ENCODE measurements at regions not wholly inside any gene's neighbourhood (a gene's known extent, or its start where the extent isn't known, plus 50 kb on each side); places are given as distances from the start of the nearest gene placed in this dataset.

DNA sequence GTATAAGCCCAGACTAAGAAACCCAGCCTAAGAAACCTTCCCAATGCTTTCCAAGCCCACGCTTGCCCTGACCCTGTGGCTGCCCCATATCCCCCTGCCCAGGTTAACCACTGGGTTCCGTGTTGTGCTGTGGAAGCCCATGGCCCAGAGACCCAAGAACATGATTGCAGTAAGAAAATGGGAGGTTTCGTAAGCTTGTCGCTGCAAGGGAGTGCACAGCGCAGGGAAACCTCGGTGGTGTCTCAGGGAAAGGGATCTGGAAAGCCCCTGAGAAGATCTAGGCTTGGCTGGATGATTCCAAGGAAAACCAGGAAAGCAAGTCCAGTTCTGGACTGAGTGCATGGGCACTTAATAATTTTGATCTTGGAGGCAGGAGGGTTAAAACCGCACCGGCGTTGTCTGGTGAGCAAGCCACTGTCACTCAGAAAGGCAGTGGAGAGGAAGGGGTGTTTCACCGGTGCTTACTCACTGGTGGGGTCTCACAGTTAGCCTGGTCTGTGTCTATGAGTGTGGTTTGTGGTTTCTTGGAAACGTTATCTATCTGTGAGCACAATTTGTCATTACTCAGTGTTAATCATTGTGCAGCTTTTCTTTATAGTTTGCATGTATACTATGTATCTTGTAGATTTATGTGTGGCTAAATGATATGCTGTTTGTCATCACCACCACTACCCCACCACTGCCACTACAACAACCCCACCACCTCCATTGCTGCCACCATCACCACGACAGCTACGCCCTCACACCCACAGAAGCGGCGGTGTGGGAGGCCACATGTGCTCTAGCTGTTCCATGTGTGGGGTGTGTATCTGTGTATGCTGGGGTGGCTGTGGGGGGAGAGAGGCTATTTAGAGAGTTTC, 53.3 kb upstream of the PRDM11 start:
- no peak for DNase-seq

DNA sequence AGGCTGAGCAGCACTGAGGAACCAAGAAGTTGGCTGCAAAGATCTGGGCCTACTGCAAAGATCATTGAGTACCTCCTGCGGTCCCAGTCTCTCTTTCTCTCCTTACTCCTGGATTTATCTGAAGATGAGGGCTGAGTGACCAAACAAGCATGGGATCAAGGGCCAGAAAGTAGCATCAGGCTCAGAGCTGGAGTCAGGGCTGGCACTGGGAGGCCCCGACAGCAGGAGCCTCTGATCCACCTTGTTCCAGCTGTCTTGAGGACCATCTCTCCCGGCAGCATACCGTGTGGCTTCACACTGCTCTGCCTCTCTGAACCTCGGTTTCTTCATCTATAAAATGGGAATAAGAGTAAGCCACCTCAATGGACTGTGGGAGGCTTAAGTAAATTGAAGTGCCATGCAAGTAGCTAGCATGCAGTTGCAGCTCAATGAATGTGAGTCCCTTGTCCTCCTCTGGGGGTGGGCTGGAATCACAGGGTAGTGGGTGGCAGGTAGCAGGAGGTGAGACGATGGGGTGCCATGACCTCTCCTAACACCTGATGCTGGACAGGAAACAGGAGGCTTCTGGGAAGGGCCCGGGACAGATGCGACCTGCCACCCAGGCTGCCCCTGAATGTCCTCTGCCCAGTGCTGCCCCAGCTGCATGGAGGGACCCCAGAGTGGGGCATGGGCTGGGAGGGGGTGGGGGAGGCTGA, 52.5 kb upstream of the PRDM11 start:
- no peak for DNase-seq

DNA sequence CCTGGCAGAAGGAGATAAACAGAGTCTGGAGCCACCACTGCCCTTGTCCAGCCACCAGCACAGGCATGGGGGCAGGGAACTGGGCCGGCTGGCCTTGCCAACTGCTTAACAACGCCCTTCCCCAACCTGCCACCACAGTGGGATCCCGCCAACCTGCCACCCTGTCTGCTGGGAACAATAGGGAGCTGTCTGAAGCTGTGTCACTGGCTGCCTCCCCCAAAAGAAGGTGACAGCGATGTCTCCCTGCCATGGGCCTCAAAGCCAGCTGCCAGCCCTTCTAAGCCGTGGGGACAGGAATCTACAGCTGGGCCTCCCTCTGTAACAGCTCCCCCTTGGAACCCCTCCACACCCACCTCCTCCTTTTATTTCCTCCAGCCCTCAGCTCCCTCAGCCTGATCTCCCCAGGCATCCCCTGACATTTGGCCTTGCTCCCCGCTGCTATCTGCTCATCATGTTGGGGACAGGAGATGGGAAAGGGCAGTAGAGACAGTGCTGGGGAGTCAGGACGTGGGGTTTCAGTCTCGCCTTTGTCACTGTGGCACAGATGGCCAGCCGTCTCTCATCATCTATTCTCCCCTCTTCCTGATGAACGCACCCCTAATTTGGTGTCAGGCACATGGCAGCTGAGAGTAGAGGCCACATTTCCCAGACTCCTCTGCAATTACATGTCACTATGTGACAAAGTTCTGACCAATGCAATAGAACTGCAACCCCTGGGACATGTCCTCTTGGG, 51.3 kb upstream of the PRDM11 start:
- no peak for DNase-seq

DNA sequence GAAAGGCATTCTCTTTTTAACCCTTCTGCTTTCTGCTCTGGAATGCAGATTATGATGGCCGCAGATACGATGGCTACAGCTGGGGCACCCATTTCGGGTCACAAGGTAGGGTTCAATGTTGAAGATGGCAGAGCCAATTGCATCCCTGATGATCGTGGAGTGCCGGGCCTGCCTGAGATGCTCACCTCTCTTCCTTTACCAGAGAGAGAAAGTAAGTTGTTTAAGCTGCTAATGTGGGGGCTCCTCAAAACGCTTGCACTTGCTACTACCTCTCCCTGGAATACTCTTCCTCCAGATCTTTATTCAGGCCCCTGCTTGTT, 50.8 kb upstream of the PRDM11 start:
- no peak for DNase-seq

DNA sequence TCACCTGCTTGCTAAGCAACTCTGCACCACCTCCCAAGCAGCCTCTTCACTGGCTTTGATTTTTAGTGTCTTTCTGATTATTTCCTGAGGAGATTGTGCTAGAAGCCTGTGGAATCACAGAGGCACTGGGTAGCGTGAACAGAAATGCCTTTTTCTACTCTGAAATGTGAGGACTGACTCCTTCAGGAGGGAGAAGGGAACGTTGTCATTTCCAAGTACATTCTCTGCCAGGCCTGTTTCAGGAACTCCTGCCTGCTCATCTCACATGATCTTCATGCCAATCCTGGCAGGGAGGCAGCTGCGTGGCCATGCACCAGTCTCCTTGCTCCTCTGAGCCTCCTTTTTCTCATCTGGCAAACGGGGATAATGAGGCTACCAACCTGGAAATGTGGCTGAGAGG, 49.8 kb upstream of the PRDM11 start:
- no peak for DNase-seq

All from DMS79 (cell line).